Lung (tissue), 11 donors: ENCODE measurements at regions not wholly inside any gene's neighbourhood (a gene's known extent, or its start where the extent isn't known, plus 50 kb on each side); places are given as distances from the start of the nearest gene placed in this dataset.

Experiments
- ATAC-seq: fragments of 200-7000 bp; cut with Tn5 transposase; one replicate; pipeline ENCODE4 v1.9.1; 2020; ENCODE audit warnings: moderate number of reproducible peaks; ENCODE audit not compliant: insufficient read depth, low FRiP score
- DNase-seq, 3 donors: peaks; one replicate each; pipeline ENCODE4 v3.0.0-alpha.2; 2013 to 2017
- H3K27ac ChIP-seq, 2 donors: one replicate each; pipeline ENCODE4 v1.5.1; 2013; ENCODE audit warnings: mild to moderate bottlenecking in 2 of 2, moderate library complexity in 2 of 2, control low read depth in 1 of 2, inconsistent platforms in 1 of 2, low read depth in 1 of 2, low read length in 1 of 2
- H3K27me3 ChIP-seq, 3 donors: one replicate each; pipeline ENCODE4 v1.5.1; 2013; ENCODE audit warnings: low read length in 2 of 3; ENCODE audit not compliant: control insufficient read depth in 3 of 3, insufficient read depth in 3 of 3
- H3K36me3 ChIP-seq, 4 donors: one replicate each; pipeline ENCODE4 v1.5.1; 2013; ENCODE audit warnings: low read length in 4 of 4, mild to moderate bottlenecking in 1 of 4, moderate library complexity in 1 of 4; ENCODE audit not compliant: control insufficient read depth in 4 of 4, insufficient read depth in 4 of 4
- H3K4me1 ChIP-seq, 5 donors: one replicate each; pipeline ENCODE4 v1.5.1; 2013; ENCODE audit warnings: low read length in 5 of 5, mild to moderate bottlenecking in 2 of 5, moderate library complexity in 1 of 5; ENCODE audit not compliant: control insufficient read depth in 5 of 5, insufficient read depth in 5 of 5
- H3K4me3 ChIP-seq: one replicate; pipeline ENCODE4 v1.5.1; 2013; ENCODE audit warnings: mild to moderate bottlenecking, control low read depth, moderate library complexity
- H3K9ac ChIP-seq, 2 donors: one replicate each; pipeline ENCODE4 v1.5.1; 2013; ENCODE audit warnings: low read length in 2 of 2, control low read depth in 1 of 2; ENCODE audit not compliant: insufficient read depth in 1 of 2
- H3K9me3 ChIP-seq, 4 donors: one replicate each; pipeline ENCODE4 v1.5.1; 2013; ENCODE audit warnings: low read length in 3 of 4, mild to moderate bottlenecking in 1 of 4, moderate library complexity in 1 of 4; ENCODE audit not compliant: control insufficient read depth in 4 of 4, insufficient read depth in 3 of 4
- CTCF ChIP-seq: IDR thresholded peaks from 2 replicates; pipeline ENCODE4 v1.5.1; 2012; ENCODE audit warnings: mild to moderate bottlenecking; ENCODE audit errors: control extremely low read depth, extremely low read depth
- WGBS, 2 donors: extraction: QIAGEN DNeasy Blood & Tissue Kit; methylation state at CpG; one replicate each; pipeline ENCODE4 v1.1.7; 2013; 5-methylcytosine and 5-hydroxymethylcytosine counted together
- donor health status: control.
- donor health status: control.
- donor health status: Bipolar disorder and iron deficiency.
- donor health status: healthy.
- donor health status: DM: yes; HTN: yes; CAD: no.

- no peaks in the 10 kb centered on the region for H3K4me1 ChIP-seq
- 82 to 93% methylated on average over 9 of the region's 9 CpGs for WGBS, 2 donors
- H3K4me3 ChIP-seq, result no peak overlapping the region
- H3K27ac ChIP-seq, result no peak overlapping the region
- no peaks in the 10 kb centered on the region for H3K36me3 ChIP-seq
- no peak for DNase-seq
- ATAC-seq, result no peak
- H3K9ac ChIP-seq, result no peak overlapping the region
- H3K27me3 ChIP-seq, result no peaks in the 10 kb centered on the region
- H3K9me3 ChIP-seq, result peaks cover 0 to 13% (median 0%) of the 10 kb centered on the region in 4 donors
- TF ChIP-seq CTCF, result no peak
Observed at GRCh38 chr11:107102692-107103477, 84.6 kb upstream of the GUCY1A2 start.

- no peaks in the 10 kb centered on the region for H3K4me1 ChIP-seq
- no peak overlapping the region for H3K4me3 ChIP-seq
- 78 to 84% methylated on average over 3 of the region's 3 CpGs for WGBS, 2 donors
- no peak overlapping the region for H3K9ac ChIP-seq
- H3K36me3 ChIP-seq, result no peaks in the 10 kb centered on the region
- no peak for TF ChIP-seq CTCF
- peaks cover 0 to 3% (median 0%) of the 10 kb centered on the region in 4 donors for H3K9me3 ChIP-seq
- no peak overlapping the region for H3K27ac ChIP-seq
- ATAC-seq (no peak), DNase-seq (no peak)
- no peaks in the 10 kb centered on the region for H3K27me3 ChIP-seq
Observed at GRCh38 chr11:107092667-107093066, 74.4 kb upstream of the GUCY1A2 start.

- Histone ChIP-seq H3K9me3 (peaks cover 0 to 5% (median 2%) of the 10 kb centered on the region in 4 donors), H3K9ac (no peak overlapping the region), H3K27ac (no peak overlapping the region), H3K4me3 (no peak overlapping the region), H3K4me1 (no peaks in the 10 kb centered on the region), H3K27me3 (no peaks in the 10 kb centered on the region), H3K36me3 (no peaks in the 10 kb centered on the region)
- no peak for ATAC-seq
- TF ChIP-seq CTCF, result no peak
- DNase-seq, result no peak
- WGBS, 2 donors, result 67 to 82% methylated on average over 2 of the region's 2 CpGs
Observed at GRCh38 chr11:107078375-107078774, 60.1 kb upstream of the GUCY1A2 start.
